Prostate gland (tissue), 2 donors: ENCODE measurements at regions not wholly inside any gene's neighbourhood (a gene's known extent, or its start where the extent isn't known, plus 50 kb on each side); places are given as distances from the start of the nearest gene placed in this dataset.

Experiments
- POLR2A ChIP-seq: fragments of 450-650 bp; IDR thresholded peaks from one replicate; pipeline ENCODE4 v1.6.1; 2016; ENCODE audit warnings: antibody characterized with exemption, mild to moderate bottlenecking
- TF ChIP-seq, protein P1 (sequence below), 4 experiments: fragments of 200-600 bp in 2 of 4; fragments of 450-650 bp in 2 of 4; sonication (generic) in 2 of 4; IDR thresholded peaks; 1 replicate in 3 of 4; 2 replicates in 1 of 4; pipeline ENCODE4 v1.5.1; 2016 to 2019; ENCODE audit warnings: antibody characterized with exemption in 4 of 4, mild to moderate bottlenecking in 2 of 4, moderate library complexity in 2 of 4

- TF ChIP-seq, protein P1, sequence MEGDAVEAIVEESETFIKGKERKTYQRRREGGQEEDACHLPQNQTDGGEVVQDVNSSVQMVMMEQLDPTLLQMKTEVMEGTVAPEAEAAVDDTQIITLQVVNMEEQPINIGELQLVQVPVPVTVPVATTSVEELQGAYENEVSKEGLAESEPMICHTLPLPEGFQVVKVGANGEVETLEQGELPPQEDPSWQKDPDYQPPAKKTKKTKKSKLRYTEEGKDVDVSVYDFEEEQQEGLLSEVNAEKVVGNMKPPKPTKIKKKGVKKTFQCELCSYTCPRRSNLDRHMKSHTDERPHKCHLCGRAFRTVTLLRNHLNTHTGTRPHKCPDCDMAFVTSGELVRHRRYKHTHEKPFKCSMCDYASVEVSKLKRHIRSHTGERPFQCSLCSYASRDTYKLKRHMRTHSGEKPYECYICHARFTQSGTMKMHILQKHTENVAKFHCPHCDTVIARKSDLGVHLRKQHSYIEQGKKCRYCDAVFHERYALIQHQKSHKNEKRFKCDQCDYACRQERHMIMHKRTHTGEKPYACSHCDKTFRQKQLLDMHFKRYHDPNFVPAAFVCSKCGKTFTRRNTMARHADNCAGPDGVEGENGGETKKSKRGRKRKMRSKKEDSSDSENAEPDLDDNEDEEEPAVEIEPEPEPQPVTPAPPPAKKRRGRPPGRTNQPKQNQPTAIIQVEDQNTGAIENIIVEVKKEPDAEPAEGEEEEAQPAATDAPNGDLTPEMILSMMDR (IDR thresholded peaks at IDR 0.05), result no peak
- no peak for TF ChIP-seq POLR2A
These were observed 112.9 kb upstream of the BTN3A2 start for GRCh38 chr6:26252077-26252472.
